HG02840 (cell line): ENCODE measurements at regions not wholly inside any gene's neighbourhood (a gene's known extent, or its start where the extent isn't known, plus 50 kb on each side); places are given as distances from the start of the nearest gene placed in this dataset.
"Not testable (repeated sequence)": the region's sequence is repeated elsewhere in the genome, so short reads cannot be mapped to it uniquely, and the experiment has no call there.

Experiments used
- ATAC-seq: cut with Tn5 transposase; IDR thresholded peaks from one replicate; pipeline ENCODE4 v1.9.1; 2021; ENCODE audit warnings: mild to moderate bottlenecking, moderate library complexity, moderate number of reproducible peaks; ENCODE audit not compliant: unreplicated experiment, low FRiP score

- no peak for ATAC-seq
Observed at GRCh38 chr5:174501461-174502069, 222.8 kb upstream of the MSX2 start.

GRCh38 chr5:174503086-174503460 is 221.3 kb upstream of the MSX2 start:
- no peak for ATAC-seq

- ATAC-seq: no peak
Observed at GRCh38 chr5:174503461-174504265, 220.7 kb upstream of the MSX2 start.

GRCh38 chr5:174504266-174504726 is 220.1 kb upstream of the MSX2 start:
- no peak for ATAC-seq

- no peak for ATAC-seq
Observed at GRCh38 chr5:174505621-174506020, 218.8 kb upstream of the MSX2 start.

- ATAC-seq: not testable (repeated sequence)
Observed at GRCh38 chr5:174510782-174511453, 213.5 kb upstream of the MSX2 start.

- ATAC-seq: no peak
Observed at GRCh38 chr5:174511714-174512253, 212.6 kb upstream of the MSX2 start.

GRCh38 chr5:174514325-174514724 is 210.1 kb upstream of the MSX2 start:
- ATAC-seq: no peak

- ATAC-seq: no peak
Observed at GRCh38 chr5:174514983-174515394, 209.4 kb upstream of the MSX2 start.

- no peak for ATAC-seq
Observed at GRCh38 chr5:174516741-174517140, 207.6 kb upstream of the MSX2 start.

- ATAC-seq: no peak
Observed at GRCh38 chr5:174518512-174518911, 205.9 kb upstream of the MSX2 start.

GRCh38 chr5:174520420-174521396 is 203.7 kb upstream of the MSX2 start:
- ATAC-seq: no peak

GRCh38 chr5:174521449-174521848 is 202.9 kb upstream of the MSX2 start:
- no peak for ATAC-seq

- ATAC-seq: no peak
Observed at GRCh38 chr5:174522480-174523260, 201.7 kb upstream of the MSX2 start.

- ATAC-seq: no peak
Observed at GRCh38 chr5:174523311-174524071, 200.9 kb upstream of the MSX2 start.

- ATAC-seq: no peak
Observed at GRCh38 chr5:174524351-174524750, 200.0 kb upstream of the MSX2 start.

- no peak for ATAC-seq
Observed at GRCh38 chr5:174526177-174526576, 198.2 kb upstream of the MSX2 start.

GRCh38 chr5:174527916-174528540 is 196.4 kb upstream of the MSX2 start:
- no peak for ATAC-seq
